Loucy (cell line): ENCODE measurements at regions not wholly inside any gene's neighbourhood (a gene's known extent, or its start where the extent isn't known, plus 50 kb on each side); places are given as distances from the start of the nearest gene placed in this dataset.

Experiments
- H2AFZ ChIP-seq: fragments of 200-600 bp; sonication (generic); 2 replicates; pipeline ENCODE4 v1.6.0; 2016; ENCODE audit warnings: antibody characterized with exemption, mild to moderate bottlenecking, low read length, moderate library complexity
- H3F3A ChIP-seq: fragments of 200-600 bp; 2 replicates; pipeline ENCODE4 v1.6.0; 2016; ENCODE audit warnings: antibody characterized with exemption, low read depth, mild to moderate bottlenecking
- H3K27me3 ChIP-seq: fragments of 200-600 bp; sonication (generic); 2 replicates; pipeline ENCODE4 v1.6.1; 2014; ENCODE audit warnings: low read length, mild to moderate bottlenecking; ENCODE audit not compliant: insufficient read depth, poor library complexity, severe bottlenecking
- H3K36me3 ChIP-seq: fragments of 200-600 bp; sonication (generic); 2 replicates; pipeline ENCODE4 v1.6.1; 2016; ENCODE audit warnings: low read length; ENCODE audit not compliant: insufficient read depth
- H3K4me1 ChIP-seq: fragments of 200-600 bp; sonication (generic); 2 replicates; pipeline ENCODE4 v1.5.1; 2014; ENCODE audit warnings: low read length, mild to moderate bottlenecking; ENCODE audit not compliant: insufficient read depth, poor library complexity, severe bottlenecking
- H3K4me2 ChIP-seq: fragments of 200-600 bp; sonication (generic); 2 replicates; pipeline ENCODE4 v1.6.0; 2014; ENCODE audit warnings: antibody characterized with exemption, low read length, low read depth, mild to moderate bottlenecking; ENCODE audit not compliant: poor library complexity, severe bottlenecking
- H3K4me3 ChIP-seq: fragments of 200-600 bp; sonication (generic); 2 replicates; pipeline ENCODE4 v1.5.1; 2014; ENCODE audit warnings: low read length, mild to moderate bottlenecking, mixed read lengths; ENCODE audit not compliant: poor library complexity, severe bottlenecking
- H3K79me2 ChIP-seq: fragments of 200-600 bp; sonication (generic); 2 replicates; pipeline ENCODE4 v1.6.1; 2014; ENCODE audit warnings: low read length; ENCODE audit not compliant: insufficient read depth
- H3K9ac ChIP-seq: fragments of 200-600 bp; sonication (generic); 2 replicates; pipeline ENCODE4 v1.6.0; 2014; ENCODE audit warnings: mild to moderate bottlenecking, low read depth, low read length, moderate library complexity; ENCODE audit not compliant: poor library complexity, severe bottlenecking
- H3K9me2 ChIP-seq: fragments of 200-600 bp; sonication (generic); replicated peaks from 2 replicates; pipeline ENCODE4 v1.6.1; 2016; ENCODE audit warnings: low read depth, low read length, mixed read lengths
- H3K9me3 ChIP-seq: fragments of 200-600 bp; sonication (generic); 2 replicates; pipeline ENCODE4 v1.6.1; 2014; ENCODE audit warnings: mild to moderate bottlenecking, antibody characterized with exemption, low read length, low read depth; ENCODE audit not compliant: insufficient read depth
- H4K20me1 ChIP-seq: fragments of 200-600 bp; sonication (generic); 2 replicates; pipeline ENCODE4 v1.6.0; 2014; ENCODE audit warnings: antibody characterized with exemption, low read length, mild to moderate bottlenecking; ENCODE audit not compliant: insufficient read depth, poor library complexity, severe bottlenecking
- CTCF ChIP-seq: fragments of 200-600 bp; sonication (generic); conservative IDR thresholded peaks from 2 replicates; pipeline ENCODE4 v1.5.1; 2014; ENCODE audit warnings: mild to moderate bottlenecking, antibody characterized with exemption, low read length
- EZH2phosphoT487 ChIP-seq: fragments of 200-600 bp; IDR thresholded peaks from 2 replicates; pipeline ENCODE4 v1.6.1; 2018; ENCODE audit warnings: antibody characterized with exemption, mild to moderate bottlenecking, moderate library complexity, borderline replicate concordance

- TF ChIP-seq CTCF (no peak), EZH2phosphoT487 (no peak)
- Histone ChIP-seq H4K20me1 (no peaks in the 10 kb centered on the region), H3K9me3 (no peaks in the 10 kb centered on the region), H2AFZ (no peak overlapping the region), H3F3A (no peaks in the 10 kb centered on the region), H3K79me2 (no peaks in the 10 kb centered on the region), H3K27me3 (no peaks in the 10 kb centered on the region), H3K36me3 (no peaks in the 10 kb centered on the region), H3K4me2 (no peak overlapping the region), H3K9ac (no peak overlapping the region), H3K4me3 (no peak overlapping the region), H3K4me1 (peaks cover under 1% of the 10 kb centered on the region), H3K9me2 (no peaks in the 10 kb centered on the region)
Observed at GRCh38 chr4:142983589-142983988, 137.5 kb upstream of the INPP4B start.

DNA sequence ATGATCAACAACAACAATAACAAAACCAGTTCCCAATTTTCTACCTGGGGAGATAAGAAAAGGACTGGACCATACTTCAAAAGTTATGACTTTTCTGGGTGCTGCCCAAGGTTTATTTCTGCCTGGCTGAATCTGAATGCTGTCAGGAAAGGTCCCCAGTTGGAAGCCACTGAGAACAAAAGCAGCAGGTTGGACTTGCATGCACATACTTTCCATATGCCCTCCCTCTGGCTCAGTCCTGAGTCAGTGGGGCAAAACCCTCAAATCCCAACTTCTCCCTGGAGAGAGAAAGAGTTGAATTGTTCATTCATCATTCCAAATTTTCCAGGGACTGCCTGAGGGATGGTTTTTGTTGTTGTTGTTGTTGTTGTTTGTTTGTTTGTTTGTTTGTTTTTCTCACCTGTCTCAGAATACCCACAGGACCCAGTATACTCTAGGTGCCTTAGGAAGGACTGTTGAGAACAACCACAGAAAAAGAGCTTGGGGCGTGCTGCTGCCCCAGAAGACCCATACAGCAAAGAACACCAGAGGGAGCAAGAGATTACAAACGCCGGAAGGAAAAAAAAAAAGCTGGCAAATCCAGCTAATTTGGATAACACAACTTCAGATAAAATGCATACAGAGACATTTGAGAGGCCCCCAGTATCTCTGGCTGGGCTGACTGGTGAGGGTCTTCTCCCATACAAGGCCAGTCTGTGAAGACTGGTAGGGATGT, 138.9 kb upstream of the INPP4B start:
- Histone ChIP-seq H3F3A (no peaks in the 10 kb centered on the region), H3K9ac (no peak overlapping the region), H3K36me3 (no peaks in the 10 kb centered on the region), H3K4me1 (no peaks in the 10 kb centered on the region), H4K20me1 (no peaks in the 10 kb centered on the region), H3K4me2 (no peak overlapping the region), H3K9me2 (no peaks in the 10 kb centered on the region), H2AFZ (no peak overlapping the region), H3K27me3 (no peaks in the 10 kb centered on the region), H3K4me3 (no peak overlapping the region), H3K9me3 (no peaks in the 10 kb centered on the region), H3K79me2 (no peaks in the 10 kb centered on the region)
- TF ChIP-seq EZH2phosphoT487 = no peak
- TF ChIP-seq CTCF = peak; percentile 55

GRCh38 chr4:143016171-143016570, 168.5 kb upstream of the USP38 start:
- no peak overlapping the region for H2AFZ ChIP-seq
- H3K9me2 ChIP-seq = no peaks in the 10 kb centered on the region
- no peaks in the 10 kb centered on the region for H3K36me3 ChIP-seq
- no peaks in the 10 kb centered on the region for H3F3A ChIP-seq
- H3K4me3 ChIP-seq = no peak overlapping the region
- H3K27me3 ChIP-seq = no peaks in the 10 kb centered on the region
- no peaks in the 10 kb centered on the region for H3K79me2 ChIP-seq
- no peak overlapping the region for H3K4me2 ChIP-seq
- no peak overlapping the region for H3K9ac ChIP-seq
- H3K9me3 ChIP-seq = no peaks in the 10 kb centered on the region
- H4K20me1 ChIP-seq = no peaks in the 10 kb centered on the region
- peaks cover 4% of the 10 kb centered on the region for H3K4me1 ChIP-seq
- no peak for TF ChIP-seq CTCF
- no peak for TF ChIP-seq EZH2phosphoT487
